HEK293T (cell line): ENCODE measurements at regions not wholly inside any gene's neighbourhood (a gene's known extent, or its start where the extent isn't known, plus 50 kb on each side); places are given as distances from the start of the nearest gene placed in this dataset.

Source experiments
- CTCF ChIA-PET: fragments of 350-600 bp; formaldehyde crosslinking; extraction: SDS; loops from one replicate; lab custom pipeline; 2021; ENCODE audit warnings: antibody characterized with exemption, inconsistent platforms; lab: Yijun Ruan, JAX
- POLR2A ChIA-PET: fragments of 350-600 bp; formaldehyde crosslinking; extraction: SDS; loops from one replicate; lab custom pipeline; 2020; ENCODE audit warnings: antibody characterized with exemption, inconsistent platforms; lab: Yijun Ruan, JAX
- DNase-seq: peaks from one replicate; pipeline ENCODE4 v3.0.0; 2012; ENCODE audit warnings: mixed read lengths; ENCODE audit errors: extremely low spot score
- ARNT ChIP-seq: fragments of 450-650 bp; IDR thresholded peaks from 2 replicates; pipeline ENCODE4 v1.6.1; 2017; ENCODE audit warnings: mild to moderate bottlenecking
- BHLHE40 ChIP-seq: fragments of 450-650 bp; IDR thresholded peaks from 2 replicates; pipeline ENCODE4 v1.6.1; 2016; ENCODE audit warnings: mild to moderate bottlenecking, moderate library complexity, borderline replicate concordance
- CTBP1 ChIP-seq: fragments of 450-650 bp; IDR thresholded peaks from 2 replicates; pipeline ENCODE4 v1.6.1; 2016; ENCODE audit warnings: borderline replicate concordance
- ELF4 ChIP-seq: fragments of 450-650 bp; IDR thresholded peaks from 2 replicates; pipeline ENCODE4 v1.6.1; 2017; ENCODE audit warnings: antibody characterized with exemption
- FOXA1 ChIP-seq: fragments of 450-650 bp; IDR thresholded peaks from 2 replicates; pipeline ENCODE4 v1.6.1; 2016; ENCODE audit warnings: mild to moderate bottlenecking
- FOXK2 ChIP-seq: fragments of 450-650 bp; IDR thresholded peaks from 2 replicates; pipeline ENCODE4 v1.6.1; 2016; ENCODE audit warnings: mild to moderate bottlenecking
- FOXM1 ChIP-seq: fragments of 450-650 bp; IDR thresholded peaks from 2 replicates; pipeline ENCODE4 v1.6.1; 2017; ENCODE audit warnings: mild to moderate bottlenecking, borderline replicate concordance
- HDGF ChIP-seq: fragments of 450-650 bp; IDR thresholded peaks from 2 replicates; pipeline ENCODE4 v1.6.1; 2017; ENCODE audit warnings: antibody characterized with exemption, borderline replicate concordance
- L3MBTL2 ChIP-seq: fragments of 450-650 bp; conservative IDR thresholded peaks from 2 replicates; pipeline ENCODE4 v1.6.1; 2016; ENCODE audit warnings: mild to moderate bottlenecking
- LEF1 ChIP-seq: fragments of 450-650 bp; IDR thresholded peaks from 2 replicates; pipeline ENCODE4 v1.6.1; 2017; ENCODE audit warnings: mild to moderate bottlenecking, borderline replicate concordance
- NFRKB ChIP-seq: fragments of 450-650 bp; IDR thresholded peaks from 2 replicates; pipeline ENCODE4 v1.6.1; 2016; ENCODE audit warnings: mild to moderate bottlenecking, moderate library complexity
- PKNOX1 ChIP-seq: fragments of 450-650 bp; IDR thresholded peaks from 2 replicates; pipeline ENCODE4 v1.6.1; 2016
- SP1 ChIP-seq: fragments of 450-650 bp; IDR thresholded peaks from 2 replicates; pipeline ENCODE4 v1.6.1; 2017
- SUZ12 ChIP-seq: fragments of 450-650 bp; IDR thresholded peaks from 2 replicates; pipeline ENCODE4 v1.6.1; 2016; ENCODE audit warnings: mild to moderate bottlenecking
- TARDBP ChIP-seq: fragments of 450-650 bp; IDR thresholded peaks from 2 replicates; pipeline ENCODE4 v1.6.1; 2016
- ZNF384 ChIP-seq: fragments of 450-650 bp; IDR thresholded peaks from 2 replicates; pipeline ENCODE4 v1.6.1; 2016

- no peak for DNase-seq
- no peak for TF ChIP-seq FOXK2
- no peak for TF ChIP-seq SP1
- TF ChIP-seq FOXA1, result no peak
- TF ChIP-seq ARNT, result no peak
- TF ChIP-seq ZNF384, result no peak
- no peak for TF ChIP-seq L3MBTL2
- no peak for TF ChIP-seq BHLHE40
- TF ChIP-seq TARDBP, result no peak
- TF ChIP-seq PKNOX1, result no peak
- no peak for TF ChIP-seq ELF4
- no peak for TF ChIP-seq HDGF
- TF ChIP-seq LEF1, result no peak
- TF ChIP-seq SUZ12, result no peak
- no peak for TF ChIP-seq FOXM1
- no peak for TF ChIP-seq NFRKB
- ChIA-PET POLR2A (no interaction called here), CTCF (no interaction called here)
These were observed 256.0 kb downstream of the ETS1 start for GRCh38 chr11:128331317-128331716.

- ChIA-PET POLR2A (no interaction called here), CTCF (no interaction called here)
- TF ChIP-seq ZNF384, result no peak
- no peak for TF ChIP-seq LEF1
- no peak for DNase-seq
These were observed 257.2 kb downstream of the ETS1 start for GRCh38 chr11:128330203-128330602.

- POLR2A ChIA-PET, result no interaction called here
- TF ChIP-seq SP1 (no peak), NFRKB (no peak), LEF1 (no peak), ZNF384 (no peak), CTBP1 (no peak), ARNT (no peak), TARDBP (no peak), ELF4 (no peak), FOXK2 (no peak), FOXA1 (no peak), SUZ12 (no peak), BHLHE40 (no peak), FOXM1 (no peak), HDGF (no peak), PKNOX1 (no peak)
- CTCF ChIA-PET, result no interaction called here
- no peak for DNase-seq
These were observed 258.3 kb downstream of the ETS1 start for GRCh38 chr11:128328955-128329551.

- no peak for DNase-seq
- TF ChIP-seq ARNT (no peak), SUZ12 (no peak), CTBP1 (no peak), FOXA1 (no peak), HDGF (no peak), NFRKB (no peak), LEF1 (no peak)
- POLR2A ChIA-PET, result no interaction called here
- CTCF ChIA-PET, result no interaction called here
These were observed 260.1 kb downstream of the ETS1 start for GRCh38 chr11:128327274-128327673.

GRCh38 chr11:128326791-128327190 is 260.6 kb downstream of the ETS1 start:
- no peak for DNase-seq
- ChIA-PET CTCF (no interaction called here), POLR2A (no interaction called here)
- TF ChIP-seq LEF1 (no peak), L3MBTL2 (no peak), ELF4 (no peak), SP1 (no peak)

GRCh38 chr11:128324531-128325141 is 262.7 kb downstream of the ETS1 start:
- ChIA-PET CTCF (no interaction called here), POLR2A (no interaction called here)
- no peak for DNase-seq
- TF ChIP-seq SUZ12 (no peak), HDGF (no peak), ZNF384 (no peak), FOXM1 (no peak), CTBP1 (no peak), FOXA1 (no peak), SP1 (no peak), FOXK2 (no peak), ELF4 (no peak), NFRKB (no peak), ARNT (no peak)

- POLR2A ChIA-PET, result no interaction called here
- CTCF ChIA-PET, result no interaction called here
- DNase-seq, result no peak
These were observed 263.3 kb downstream of the ETS1 start for GRCh38 chr11:128324051-128324481.

More at GRCh38 chr11:128324051-128324481, 263.3 kb downstream of the ETS1 start:
- no peak for TF ChIP-seq ARNT
- no peak for TF ChIP-seq LEF1
- no peak for TF ChIP-seq SP1
- no peak for TF ChIP-seq ZNF384
- TF ChIP-seq TARDBP, result no peak
- no peak for TF ChIP-seq FOXM1
- no peak for TF ChIP-seq FOXA1
- no peak for TF ChIP-seq PKNOX1
- no peak for TF ChIP-seq FOXK2
- TF ChIP-seq ELF4, result no peak
